WTC11 (cell line): ENCODE measurements at regions not wholly inside any gene's neighbourhood (a gene's known extent, or its start where the extent isn't known, plus 50 kb on each side); places are given as distances from the start of the nearest gene placed in this dataset.

Experiments
- ATAC-seq: fragments of 200-7000 bp; cut with Tn5 transposase; 2 replicates; pipeline ENCODE4 v1.10.0; 2021; ENCODE audit warnings: mild to moderate bottlenecking, moderate library complexity
- CTCF ChIA-PET: fragments of 300-600 bp; sonication (Branson Sonifier 250); formaldehyde crosslinking; loops from one replicate; lab custom pipeline; 2021; ENCODE audit warnings: antibody characterized with exemption; lab: Charles Lee
- POLR2A ChIA-PET: fragments of 350-600 bp; sonication (Branson Sonifier 250); formaldehyde crosslinking; loops from one replicate; lab custom pipeline; 2021; ENCODE audit warnings: antibody characterized with exemption; lab: Charles Lee
- DNase-seq: peaks from one replicate; pipeline ENCODE4 v3.0.0; 2021; ENCODE audit warnings: low spot score
- H3K27ac Mint-ChIP-seq: 2 replicates; pipeline ENCODE4 v1.8.0; 2021; ENCODE audit warnings: mixed read lengths
- H3K27me3 Mint-ChIP-seq: 2 replicates; pipeline ENCODE4 v1.8.0; 2021; ENCODE audit warnings: low read depth, mild to moderate bottlenecking, moderate library complexity, mixed read lengths
- H3K36me3 Mint-ChIP-seq: 2 replicates; pipeline ENCODE4 v1.8.0; 2021; ENCODE audit warnings: mixed read lengths
- H3K4me1 Mint-ChIP-seq: 2 replicates; pipeline ENCODE4 v1.8.0; 2022; ENCODE audit warnings: mixed read lengths
- H3K4me3 Mint-ChIP-seq: 2 replicates; pipeline ENCODE4 v1.8.0; 2021; ENCODE audit warnings: mild to moderate bottlenecking, moderate library complexity, mixed read lengths
- H3K9me3 Mint-ChIP-seq: 2 replicates; pipeline ENCODE4 v1.8.0; 2021; ENCODE audit warnings: mixed read lengths
- ATF1 ChIP-seq: sonication (generic); formaldehyde crosslinking; IDR thresholded peaks from 2 replicates; pipeline ENCODE4 v1.8.1; 2023; ENCODE audit warnings: mild to moderate bottlenecking, moderate library complexity, missing genetic modification reagents
- CREB1 ChIP-seq: sonication (generic); formaldehyde crosslinking; IDR thresholded peaks from 2 replicates; pipeline ENCODE4 v1.8.0; 2023; ENCODE audit warnings: mild to moderate bottlenecking, missing genetic modification reagents
- FOXJ3 ChIP-seq: sonication (generic); formaldehyde crosslinking; IDR thresholded peaks from 2 replicates; pipeline ENCODE4 v1.9.0; 2021; ENCODE audit warnings: missing genetic modification reagents, mild to moderate bottlenecking, borderline replicate concordance
- GRHL2 ChIP-seq: fragments of 250-450 bp; sonication (Bioruptor Pico); IDR thresholded peaks from 2 replicates; pipeline ENCODE4 v1.8.0; 2022; ENCODE audit warnings: mild to moderate bottlenecking, moderate library complexity; ENCODE audit not compliant: insufficient replicate concordance, severe bottlenecking
- JUN ChIP-seq: sonication (generic); formaldehyde crosslinking; IDR thresholded peaks from 2 replicates; pipeline ENCODE4 v1.8.0; 2023; ENCODE audit warnings: mild to moderate bottlenecking, missing genetic modification reagents
- NR1H2 ChIP-seq: sonication (generic); formaldehyde crosslinking; IDR thresholded peaks from 2 replicates; pipeline ENCODE4 v1.9.0; 2021; ENCODE audit warnings: mild to moderate bottlenecking, moderate library complexity, missing genetic modification reagents
- NR3C1 ChIP-seq: sonication (generic); formaldehyde crosslinking; conservative IDR thresholded peaks from 2 replicates; pipeline ENCODE4 v1.8.1; 2023; ENCODE audit warnings: low read depth, mild to moderate bottlenecking, missing genetic modification reagents
- PRRX2 ChIP-seq: fragments of 250-450 bp; sonication (Bioruptor Pico); IDR thresholded peaks from 2 replicates; pipeline ENCODE4 v1.8.0; 2021; ENCODE audit warnings: mild to moderate bottlenecking
- SMAD3 ChIP-seq: sonication (generic); formaldehyde crosslinking; IDR thresholded peaks from 2 replicates; pipeline ENCODE4 v1.8.0; 2022; ENCODE audit warnings: missing genetic modification reagents, mild to moderate bottlenecking, borderline replicate concordance
- ZNF232 ChIP-seq: sonication (generic); formaldehyde crosslinking; IDR thresholded peaks from 2 replicates; pipeline ENCODE4 v1.8.0; 2022; ENCODE audit warnings: mild to moderate bottlenecking, missing genetic modification reagents
- ZNF396 ChIP-seq: fragments of 250-450 bp; sonication (Bioruptor Pico); IDR thresholded peaks from 2 replicates; pipeline ENCODE4 v1.8.0; 2021; ENCODE audit warnings: mild to moderate bottlenecking, moderate library complexity, borderline replicate concordance
- ZNF423 ChIP-seq: fragments of 250-450 bp; sonication (Bioruptor Pico); IDR thresholded peaks from 2 replicates; pipeline ENCODE4 v2.1.2; 2022; ENCODE audit warnings: mild to moderate bottlenecking, moderate library complexity
- ZNF671 ChIP-seq: fragments of 250-450 bp; sonication (Bioruptor Pico); IDR thresholded peaks from 2 replicates; pipeline ENCODE4 v1.8.0; 2021; ENCODE audit warnings: mild to moderate bottlenecking
- TF ChIP-seq, protein P1 (sequence below): sonication (generic); formaldehyde crosslinking; IDR thresholded peaks from 2 replicates; pipeline ENCODE4 v1.8.1; 2022; ENCODE audit warnings: missing genetic modification reagents, borderline replicate concordance
- TF ChIP-seq, protein P2 (sequence below): sonication (generic); formaldehyde crosslinking; IDR thresholded peaks from 2 replicates; pipeline ENCODE4 v1.8.1; 2023; ENCODE audit warnings: mild to moderate bottlenecking, missing genetic modification reagents, moderate library complexity
- TF ChIP-seq, protein P3 (sequence below): sonication (generic); formaldehyde crosslinking; IDR thresholded peaks from 2 replicates; pipeline ENCODE4 v1.8.0; 2022; ENCODE audit warnings: missing genetic modification reagents
- TF ChIP-seq, protein P4 (sequence below): fragments of 250-450 bp; sonication (Bioruptor Pico); IDR thresholded peaks from 2 replicates; pipeline ENCODE4 v1.9.0; 2021; ENCODE audit warnings: mild to moderate bottlenecking
- TF ChIP-seq, protein P5 (sequence below): fragments of 200-600 bp; IDR thresholded peaks from 2 replicates; pipeline ENCODE4 v1.8.0; 2022; ENCODE audit warnings: antibody characterized with exemption
- TF ChIP-seq, protein P6 (sequence below): sonication (generic); formaldehyde crosslinking; IDR thresholded peaks from 2 replicates; pipeline ENCODE4 v1.8.1; 2023; ENCODE audit warnings: mild to moderate bottlenecking, missing genetic modification reagents, borderline replicate concordance
- TF ChIP-seq, protein P7 (sequence below): fragments of 250-450 bp; sonication (Bioruptor Pico); IDR thresholded peaks from 2 replicates; pipeline ENCODE4 v2.1.2; 2022; ENCODE audit warnings: mild to moderate bottlenecking, moderate library complexity

DNA sequence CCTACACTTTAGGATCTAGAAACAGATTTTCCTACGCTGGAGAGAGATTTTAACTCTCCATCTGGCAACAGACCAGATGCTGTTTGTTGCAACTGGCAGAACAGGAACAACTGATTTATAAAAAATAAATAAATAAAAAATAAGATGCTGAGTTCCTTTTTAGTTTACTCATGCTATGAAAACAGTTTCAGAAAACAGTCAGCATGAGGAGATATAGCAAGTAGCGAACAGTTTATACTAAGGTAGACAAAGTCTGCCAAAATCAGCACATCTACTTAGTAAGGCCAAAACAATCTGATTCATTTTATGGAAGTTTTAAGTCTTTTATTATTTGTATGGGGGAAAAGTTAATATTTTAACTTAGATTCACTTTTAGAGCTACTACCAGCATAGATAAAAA, 974.0 kb upstream of the CNTNAP5 start (continued):
- TF ChIP-seq, protein P1, sequence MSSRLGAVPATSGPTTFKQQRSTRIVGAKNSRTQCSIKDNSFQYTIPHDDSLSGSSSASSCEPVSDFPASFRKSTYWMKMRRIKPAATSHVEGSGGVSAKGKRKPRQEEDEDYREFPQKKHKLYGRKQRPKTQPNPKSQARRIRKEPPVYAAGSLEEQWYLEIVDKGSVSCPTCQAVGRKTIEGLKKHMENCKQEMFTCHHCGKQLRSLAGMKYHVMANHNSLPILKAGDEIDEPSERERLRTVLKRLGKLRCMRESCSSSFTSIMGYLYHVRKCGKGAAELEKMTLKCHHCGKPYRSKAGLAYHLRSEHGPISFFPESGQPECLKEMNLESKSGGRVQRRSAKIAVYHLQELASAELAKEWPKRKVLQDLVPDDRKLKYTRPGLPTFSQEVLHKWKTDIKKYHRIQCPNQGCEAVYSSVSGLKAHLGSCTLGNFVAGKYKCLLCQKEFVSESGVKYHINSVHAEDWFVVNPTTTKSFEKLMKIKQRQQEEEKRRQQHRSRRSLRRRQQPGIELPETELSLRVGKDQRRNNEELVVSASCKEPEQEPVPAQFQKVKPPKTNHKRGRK (CRISPR knock-in tag): no peak
- TF ChIP-seq, protein P2, sequence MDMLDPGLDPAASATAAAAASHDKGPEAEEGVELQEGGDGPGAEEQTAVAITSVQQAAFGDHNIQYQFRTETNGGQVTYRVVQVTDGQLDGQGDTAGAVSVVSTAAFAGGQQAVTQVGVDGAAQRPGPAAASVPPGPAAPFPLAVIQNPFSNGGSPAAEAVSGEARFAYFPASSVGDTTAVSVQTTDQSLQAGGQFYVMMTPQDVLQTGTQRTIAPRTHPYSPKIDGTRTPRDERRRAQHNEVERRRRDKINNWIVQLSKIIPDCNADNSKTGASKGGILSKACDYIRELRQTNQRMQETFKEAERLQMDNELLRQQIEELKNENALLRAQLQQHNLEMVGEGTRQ (CRISPR knock-in tag): no peak
- TF ChIP-seq PRRX2 (CRISPR knock-in tag) (no peak), NR3C1 (CRISPR knock-in tag) (no peak), ZNF423 (no peak)

DNA sequence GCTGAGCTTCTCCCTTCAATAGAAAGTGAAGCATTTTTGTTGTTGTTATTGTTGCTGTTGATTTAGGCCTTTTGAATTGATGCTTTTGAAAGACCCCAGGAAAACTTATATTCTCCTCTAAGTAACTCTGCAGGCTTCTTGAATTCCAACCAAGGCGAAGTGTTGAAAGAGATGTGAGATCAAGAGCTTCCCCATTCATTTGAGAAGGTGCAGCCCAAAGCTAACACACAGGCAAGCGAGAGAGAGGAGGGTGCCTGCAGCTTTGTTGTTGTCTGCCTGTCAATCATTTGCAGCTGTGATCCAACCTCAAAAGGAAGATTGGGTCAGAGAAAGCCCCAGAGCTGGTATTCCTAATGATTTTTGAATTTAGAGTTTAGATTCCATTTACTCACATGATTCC, 963.6 kb upstream of the CNTNAP5 start:
- Mint-ChIP-seq H3K9me3 (peaks cover under 1% of the 10 kb centered on the region), H3K27me3 (no peaks in the 10 kb centered on the region; the same call in 1 of the 2 replicates), H3K4me3 (no peak overlapping the region), H3K4me1 (peaks cover 8% of the 10 kb centered on the region), H3K36me3 (no peaks in the 10 kb centered on the region), H3K27ac (no peak overlapping the region)
- ChIA-PET POLR2A (no interaction called here), CTCF (interaction anchor here (0.8 kb wide), 1 partner anchor 73 kb away, joined by 3 read pairs; no protein-coding TSS in a partner anchor)
- ATAC-seq: no peak
- DNase-seq: no peak
- TF ChIP-seq, protein P3, sequence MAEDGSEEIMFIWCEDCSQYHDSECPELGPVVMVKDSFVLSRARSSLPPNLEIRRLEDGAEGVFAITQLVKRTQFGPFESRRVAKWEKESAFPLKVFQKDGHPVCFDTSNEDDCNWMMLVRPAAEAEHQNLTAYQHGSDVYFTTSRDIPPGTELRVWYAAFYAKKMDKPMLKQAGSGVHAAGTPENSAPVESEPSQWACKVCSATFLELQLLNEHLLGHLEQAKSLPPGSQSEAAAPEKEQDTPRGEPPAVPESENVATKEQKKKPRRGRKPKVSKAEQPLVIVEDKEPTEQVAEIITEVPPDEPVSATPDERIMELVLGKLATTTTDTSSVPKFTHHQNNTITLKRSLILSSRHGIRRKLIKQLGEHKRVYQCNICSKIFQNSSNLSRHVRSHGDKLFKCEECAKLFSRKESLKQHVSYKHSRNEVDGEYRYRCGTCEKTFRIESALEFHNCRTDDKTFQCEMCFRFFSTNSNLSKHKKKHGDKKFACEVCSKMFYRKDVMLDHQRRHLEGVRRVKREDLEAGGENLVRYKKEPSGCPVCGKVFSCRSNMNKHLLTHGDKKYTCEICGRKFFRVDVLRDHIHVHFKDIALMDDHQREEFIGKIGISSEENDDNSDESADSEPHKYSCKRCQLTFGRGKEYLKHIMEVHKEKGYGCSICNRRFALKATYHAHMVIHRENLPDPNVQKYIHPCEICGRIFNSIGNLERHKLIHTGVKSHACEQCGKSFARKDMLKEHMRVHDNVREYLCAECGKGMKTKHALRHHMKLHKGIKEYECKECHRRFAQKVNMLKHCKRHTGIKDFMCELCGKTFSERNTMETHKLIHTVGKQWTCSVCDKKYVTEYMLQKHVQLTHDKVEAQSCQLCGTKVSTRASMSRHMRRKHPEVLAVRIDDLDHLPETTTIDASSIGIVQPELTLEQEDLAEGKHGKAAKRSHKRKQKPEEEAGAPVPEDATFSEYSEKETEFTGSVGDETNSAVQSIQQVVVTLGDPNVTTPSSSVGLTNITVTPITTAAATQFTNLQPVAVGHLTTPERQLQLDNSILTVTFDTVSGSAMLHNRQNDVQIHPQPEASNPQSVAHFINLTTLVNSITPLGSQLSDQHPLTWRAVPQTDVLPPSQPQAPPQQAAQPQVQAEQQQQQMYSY (CRISPR knock-in tag): no peak
- TF ChIP-seq, protein P4, sequence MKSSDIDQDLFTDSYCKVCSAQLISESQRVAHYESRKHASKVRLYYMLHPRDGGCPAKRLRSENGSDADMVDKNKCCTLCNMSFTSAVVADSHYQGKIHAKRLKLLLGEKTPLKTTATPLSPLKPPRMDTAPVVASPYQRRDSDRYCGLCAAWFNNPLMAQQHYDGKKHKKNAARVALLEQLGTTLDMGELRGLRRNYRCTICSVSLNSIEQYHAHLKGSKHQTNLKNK (CRISPR knock-in tag): no peak
- TF ChIP-seq, protein P2 (CRISPR knock-in tag): no peak
- TF ChIP-seq FOXJ3 (CRISPR knock-in tag): no peak
- TF ChIP-seq ZNF671 (CRISPR knock-in tag): no peak
- TF ChIP-seq, protein P5, sequence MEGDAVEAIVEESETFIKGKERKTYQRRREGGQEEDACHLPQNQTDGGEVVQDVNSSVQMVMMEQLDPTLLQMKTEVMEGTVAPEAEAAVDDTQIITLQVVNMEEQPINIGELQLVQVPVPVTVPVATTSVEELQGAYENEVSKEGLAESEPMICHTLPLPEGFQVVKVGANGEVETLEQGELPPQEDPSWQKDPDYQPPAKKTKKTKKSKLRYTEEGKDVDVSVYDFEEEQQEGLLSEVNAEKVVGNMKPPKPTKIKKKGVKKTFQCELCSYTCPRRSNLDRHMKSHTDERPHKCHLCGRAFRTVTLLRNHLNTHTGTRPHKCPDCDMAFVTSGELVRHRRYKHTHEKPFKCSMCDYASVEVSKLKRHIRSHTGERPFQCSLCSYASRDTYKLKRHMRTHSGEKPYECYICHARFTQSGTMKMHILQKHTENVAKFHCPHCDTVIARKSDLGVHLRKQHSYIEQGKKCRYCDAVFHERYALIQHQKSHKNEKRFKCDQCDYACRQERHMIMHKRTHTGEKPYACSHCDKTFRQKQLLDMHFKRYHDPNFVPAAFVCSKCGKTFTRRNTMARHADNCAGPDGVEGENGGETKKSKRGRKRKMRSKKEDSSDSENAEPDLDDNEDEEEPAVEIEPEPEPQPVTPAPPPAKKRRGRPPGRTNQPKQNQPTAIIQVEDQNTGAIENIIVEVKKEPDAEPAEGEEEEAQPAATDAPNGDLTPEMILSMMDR: no peak
- TF ChIP-seq ZNF232: no peak
- TF ChIP-seq, protein P6, sequence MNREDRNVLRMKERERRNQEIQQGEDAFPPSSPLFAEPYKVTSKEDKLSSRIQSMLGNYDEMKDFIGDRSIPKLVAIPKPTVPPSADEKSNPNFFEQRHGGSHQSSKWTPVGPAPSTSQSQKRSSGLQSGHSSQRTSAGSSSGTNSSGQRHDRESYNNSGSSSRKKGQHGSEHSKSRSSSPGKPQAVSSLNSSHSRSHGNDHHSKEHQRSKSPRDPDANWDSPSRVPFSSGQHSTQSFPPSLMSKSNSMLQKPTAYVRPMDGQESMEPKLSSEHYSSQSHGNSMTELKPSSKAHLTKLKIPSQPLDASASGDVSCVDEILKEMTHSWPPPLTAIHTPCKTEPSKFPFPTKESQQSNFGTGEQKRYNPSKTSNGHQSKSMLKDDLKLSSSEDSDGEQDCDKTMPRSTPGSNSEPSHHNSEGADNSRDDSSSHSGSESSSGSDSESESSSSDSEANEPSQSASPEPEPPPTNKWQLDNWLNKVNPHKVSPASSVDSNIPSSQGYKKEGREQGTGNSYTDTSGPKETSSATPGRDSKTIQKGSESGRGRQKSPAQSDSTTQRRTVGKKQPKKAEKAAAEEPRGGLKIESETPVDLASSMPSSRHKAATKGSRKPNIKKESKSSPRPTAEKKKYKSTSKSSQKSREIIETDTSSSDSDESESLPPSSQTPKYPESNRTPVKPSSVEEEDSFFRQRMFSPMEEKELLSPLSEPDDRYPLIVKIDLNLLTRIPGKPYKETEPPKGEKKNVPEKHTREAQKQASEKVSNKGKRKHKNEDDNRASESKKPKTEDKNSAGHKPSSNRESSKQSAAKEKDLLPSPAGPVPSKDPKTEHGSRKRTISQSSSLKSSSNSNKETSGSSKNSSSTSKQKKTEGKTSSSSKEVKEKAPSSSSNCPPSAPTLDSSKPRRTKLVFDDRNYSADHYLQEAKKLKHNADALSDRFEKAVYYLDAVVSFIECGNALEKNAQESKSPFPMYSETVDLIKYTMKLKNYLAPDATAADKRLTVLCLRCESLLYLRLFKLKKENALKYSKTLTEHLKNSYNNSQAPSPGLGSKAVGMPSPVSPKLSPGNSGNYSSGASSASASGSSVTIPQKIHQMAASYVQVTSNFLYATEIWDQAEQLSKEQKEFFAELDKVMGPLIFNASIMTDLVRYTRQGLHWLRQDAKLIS (CRISPR knock-in tag): no peak
- TF ChIP-seq NR1H2 (CRISPR knock-in tag): no peak
- TF ChIP-seq, protein P7, sequence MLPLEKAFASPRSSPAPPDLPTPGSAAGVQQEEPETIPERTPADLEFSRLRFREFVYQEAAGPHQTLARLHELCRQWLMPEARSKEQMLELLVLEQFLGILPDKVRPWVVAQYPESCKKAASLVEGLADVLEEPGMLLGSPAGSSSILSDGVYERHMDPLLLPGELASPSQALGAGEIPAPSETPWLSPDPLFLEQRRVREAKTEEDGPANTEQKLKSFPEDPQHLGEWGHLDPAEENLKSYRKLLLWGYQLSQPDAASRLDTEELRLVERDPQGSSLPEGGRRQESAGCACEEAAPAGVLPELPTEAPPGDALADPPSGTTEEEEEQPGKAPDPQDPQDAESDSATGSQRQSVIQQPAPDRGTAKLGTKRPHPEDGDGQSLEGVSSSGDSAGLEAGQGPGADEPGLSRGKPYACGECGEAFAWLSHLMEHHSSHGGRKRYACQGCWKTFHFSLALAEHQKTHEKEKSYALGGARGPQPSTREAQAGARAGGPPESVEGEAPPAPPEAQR (CRISPR knock-in tag): no peak
- TF ChIP-seq CREB1: no peak
- no peak for TF ChIP-seq GRHL2 (CRISPR knock-in tag)
- no peak for TF ChIP-seq ATF1 (CRISPR knock-in tag)
- no peak for TF ChIP-seq JUN (CRISPR knock-in tag)
- TF ChIP-seq PRRX2 (CRISPR knock-in tag): no peak
- no peak for TF ChIP-seq SMAD3
- no peak for TF ChIP-seq ZNF396 (CRISPR knock-in tag)
